ENCODE measurements at regions not wholly inside any gene's neighbourhood (a gene's known extent, or its start where the extent isn't known, plus 50 kb on each side); places are given as distances from the start of the nearest gene placed in this dataset.

DNA sequence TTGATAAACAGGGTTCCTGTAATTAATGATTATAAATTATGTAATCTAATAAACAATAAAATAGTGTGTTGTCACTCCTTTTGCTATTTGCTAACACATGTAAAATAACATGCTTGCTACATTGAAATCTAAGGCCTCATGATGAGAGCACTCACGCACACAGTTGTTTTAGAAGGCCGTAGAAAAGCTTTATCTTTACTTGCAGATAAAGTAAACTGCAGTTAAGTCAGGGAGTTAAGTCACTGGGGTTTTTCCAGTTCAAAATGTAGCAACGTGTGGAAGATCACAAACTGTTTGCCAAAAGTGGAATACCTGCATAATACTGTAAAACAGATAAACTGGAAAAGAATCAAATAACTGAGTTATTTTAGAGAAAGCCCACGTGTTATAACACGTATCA, 187.3 kb upstream of the PACRGL start (continued):
- TF ChIP-seq, protein P1, sequence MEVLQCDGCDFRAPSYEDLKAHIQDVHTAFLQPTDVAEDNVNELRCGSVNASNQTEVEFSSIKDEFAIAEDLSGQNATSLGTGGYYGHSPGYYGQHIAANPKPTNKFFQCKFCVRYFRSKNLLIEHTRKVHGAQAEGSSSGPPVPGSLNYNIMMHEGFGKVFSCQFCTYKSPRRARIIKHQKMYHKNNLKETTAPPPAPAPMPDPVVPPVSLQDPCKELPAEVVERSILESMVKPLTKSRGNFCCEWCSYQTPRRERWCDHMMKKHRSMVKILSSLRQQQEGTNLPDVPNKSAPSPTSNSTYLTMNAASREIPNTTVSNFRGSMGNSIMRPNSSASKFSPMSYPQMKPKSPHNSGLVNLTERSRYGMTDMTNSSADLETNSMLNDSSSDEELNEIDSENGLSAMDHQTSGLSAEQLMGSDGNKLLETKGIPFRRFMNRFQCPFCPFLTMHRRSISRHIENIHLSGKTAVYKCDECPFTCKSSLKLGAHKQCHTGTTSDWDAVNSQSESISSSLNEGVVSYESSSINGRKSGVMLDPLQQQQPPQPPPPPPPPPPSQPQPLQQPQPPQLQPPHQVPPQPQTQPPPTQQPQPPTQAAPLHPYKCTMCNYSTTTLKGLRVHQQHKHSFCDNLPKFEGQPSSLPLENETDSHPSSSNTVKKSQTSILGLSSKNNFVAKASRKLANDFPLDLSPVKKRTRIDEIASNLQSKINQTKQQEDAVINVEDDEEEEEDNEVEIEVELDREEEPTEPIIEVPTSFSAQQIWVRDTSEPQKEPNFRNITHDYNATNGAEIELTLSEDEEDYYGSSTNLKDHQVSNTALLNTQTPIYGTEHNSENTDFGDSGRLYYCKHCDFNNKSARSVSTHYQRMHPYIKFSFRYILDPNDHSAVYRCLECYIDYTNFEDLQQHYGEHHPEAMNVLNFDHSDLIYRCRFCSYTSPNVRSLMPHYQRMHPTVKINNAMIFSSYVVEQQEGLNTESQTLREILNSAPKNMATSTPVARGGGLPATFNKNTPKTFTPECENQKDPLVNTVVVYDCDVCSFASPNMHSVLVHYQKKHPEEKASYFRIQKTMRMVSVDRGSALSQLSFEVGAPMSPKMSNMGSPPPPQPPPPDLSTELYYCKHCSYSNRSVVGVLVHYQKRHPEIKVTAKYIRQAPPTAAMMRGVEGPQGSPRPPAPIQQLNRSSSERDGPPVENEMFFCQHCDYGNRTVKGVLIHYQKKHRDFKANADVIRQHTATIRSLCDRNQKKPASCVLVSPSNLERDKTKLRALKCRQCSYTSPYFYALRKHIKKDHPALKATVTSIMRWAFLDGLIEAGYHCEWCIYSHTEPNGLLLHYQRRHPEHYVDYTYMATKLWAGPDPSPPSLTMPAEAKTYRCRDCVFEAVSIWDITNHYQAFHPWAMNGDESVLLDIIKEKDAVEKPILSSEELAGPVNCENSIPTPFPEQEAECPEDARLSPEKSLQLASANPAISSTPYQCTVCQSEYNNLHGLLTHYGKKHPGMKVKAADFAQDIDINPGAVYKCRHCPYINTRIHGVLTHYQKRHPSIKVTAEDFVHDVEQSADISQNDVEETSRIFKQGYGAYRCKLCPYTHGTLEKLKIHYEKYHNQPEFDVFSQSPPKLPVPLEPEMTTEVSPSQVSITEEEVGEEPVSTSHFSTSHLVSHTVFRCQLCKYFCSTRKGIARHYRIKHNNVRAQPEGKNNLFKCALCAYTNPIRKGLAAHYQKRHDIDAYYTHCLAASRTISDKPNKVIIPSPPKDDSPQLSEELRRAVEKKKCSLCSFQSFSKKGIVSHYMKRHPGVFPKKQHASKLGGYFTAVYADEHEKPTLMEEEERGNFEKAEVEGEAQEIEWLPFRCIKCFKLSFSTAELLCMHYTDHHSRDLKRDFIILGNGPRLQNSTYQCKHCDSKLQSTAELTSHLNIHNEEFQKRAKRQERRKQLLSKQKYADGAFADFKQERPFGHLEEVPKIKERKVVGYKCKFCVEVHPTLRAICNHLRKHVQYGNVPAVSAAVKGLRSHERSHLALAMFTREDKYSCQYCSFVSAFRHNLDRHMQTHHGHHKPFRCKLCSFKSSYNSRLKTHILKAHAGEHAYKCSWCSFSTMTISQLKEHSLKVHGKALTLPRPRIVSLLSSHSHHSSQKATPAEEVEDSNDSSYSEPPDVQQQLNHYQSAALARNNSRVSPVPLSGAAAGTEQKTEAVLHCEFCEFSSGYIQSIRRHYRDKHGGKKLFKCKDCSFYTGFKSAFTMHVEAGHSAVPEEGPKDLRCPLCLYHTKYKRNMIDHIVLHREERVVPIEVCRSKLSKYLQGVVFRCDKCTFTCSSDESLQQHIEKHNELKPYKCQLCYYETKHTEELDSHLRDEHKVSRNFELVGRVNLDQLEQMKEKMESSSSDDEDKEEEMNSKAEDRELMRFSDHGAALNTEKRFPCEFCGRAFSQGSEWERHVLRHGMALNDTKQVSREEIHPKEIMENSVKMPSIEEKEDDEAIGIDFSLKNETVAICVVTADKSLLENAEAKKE (CRISPR knock-in tag; IDR thresholded peaks at IDR 0.05), result no peak
- TF ChIP-seq, protein P2, sequence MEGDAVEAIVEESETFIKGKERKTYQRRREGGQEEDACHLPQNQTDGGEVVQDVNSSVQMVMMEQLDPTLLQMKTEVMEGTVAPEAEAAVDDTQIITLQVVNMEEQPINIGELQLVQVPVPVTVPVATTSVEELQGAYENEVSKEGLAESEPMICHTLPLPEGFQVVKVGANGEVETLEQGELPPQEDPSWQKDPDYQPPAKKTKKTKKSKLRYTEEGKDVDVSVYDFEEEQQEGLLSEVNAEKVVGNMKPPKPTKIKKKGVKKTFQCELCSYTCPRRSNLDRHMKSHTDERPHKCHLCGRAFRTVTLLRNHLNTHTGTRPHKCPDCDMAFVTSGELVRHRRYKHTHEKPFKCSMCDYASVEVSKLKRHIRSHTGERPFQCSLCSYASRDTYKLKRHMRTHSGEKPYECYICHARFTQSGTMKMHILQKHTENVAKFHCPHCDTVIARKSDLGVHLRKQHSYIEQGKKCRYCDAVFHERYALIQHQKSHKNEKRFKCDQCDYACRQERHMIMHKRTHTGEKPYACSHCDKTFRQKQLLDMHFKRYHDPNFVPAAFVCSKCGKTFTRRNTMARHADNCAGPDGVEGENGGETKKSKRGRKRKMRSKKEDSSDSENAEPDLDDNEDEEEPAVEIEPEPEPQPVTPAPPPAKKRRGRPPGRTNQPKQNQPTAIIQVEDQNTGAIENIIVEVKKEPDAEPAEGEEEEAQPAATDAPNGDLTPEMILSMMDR (conservative IDR thresholded peaks at IDR 0.05; ENCODE audit: low read depth in 2 of 2), result no peak

DNA sequence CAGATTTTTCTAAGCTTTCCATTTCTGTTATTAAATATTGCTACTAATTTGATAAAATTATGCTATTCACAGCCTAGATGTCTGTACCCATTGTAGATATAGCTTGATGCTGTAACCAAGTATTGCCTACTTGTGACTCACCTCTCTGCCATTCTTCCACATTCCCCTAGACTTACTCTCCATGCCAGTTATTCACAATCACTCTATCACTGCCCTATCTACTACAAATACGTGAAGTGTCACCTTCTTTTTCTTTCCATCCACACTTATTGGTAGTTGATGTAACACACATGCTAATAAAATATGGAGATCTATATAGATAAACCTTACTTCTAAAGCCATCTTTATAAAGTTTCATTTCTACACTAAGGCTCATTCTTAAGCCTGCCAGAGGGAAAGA, 179.4 kb upstream of the PACRGL start:
- no peak for ATAC-seq
- Mint-ChIP-seq H3K27me3 (ENCODE audit: insufficient read depth, low read depth, poor library complexity) (no peaks in the 10 kb centered on the region), H3K9me3 (no peaks in the 10 kb centered on the region), H3K4me1 (no peaks in the 10 kb centered on the region), H3K27ac (no peak overlapping the region), H3K36me3 (ENCODE audit: low read depth) (no peaks in the 10 kb centered on the region), H3K4me3 (no peak overlapping the region)
- DNase-seq (ENCODE audit: low spot score), result no peak
- Histone ChIP-seq H3K4me1 (ENCODE audit: insufficient read depth) (no peaks in the 10 kb centered on the region), H3K9me2 (ENCODE audit: insufficient read depth) (no peaks in the 10 kb centered on the region), H3F3A (replicated peaks; ENCODE audit: low read depth) (no peaks in the 10 kb centered on the region), H4K20me1 (replicated peaks; ENCODE audit: insufficient read depth) (no peaks in the 10 kb centered on the region), H3K27ac (ENCODE audit: low read depth) (no peak overlapping the region), H3K4me2 (no peak overlapping the region), H3K4me3 (no peak overlapping the region), H3K79me2 (replicated peaks; ENCODE audit: insufficient read depth) (no peaks in the 10 kb centered on the region), H2AFZ (no peak overlapping the region), H3K36me3 (ENCODE audit: insufficient read depth) (no peaks in the 10 kb centered on the region), H3K27me3 (ENCODE audit: insufficient read depth) (no peaks in the 10 kb centered on the region)
- TF ChIP-seq EZH2phosphoT487 (IDR thresholded peaks at IDR 0.05; ENCODE audit: unreplicated experiment) (no peak), EZH2 (IDR thresholded peaks at IDR 0.05; ENCODE audit: low read depth, unreplicated experiment) (no peak), ZNF331 (CRISPR knock-in tag; IDR thresholded peaks at IDR 0.05; ENCODE audit: low read depth) (no peak), JUNB (IDR thresholded peaks at IDR 0.05; ENCODE audit: unreplicated experiment) (no peak), CREB1 (CRISPR knock-in tag; IDR thresholded peaks at IDR 0.05; ENCODE audit: low read depth) (no peak), STAT1 (IDR thresholded peaks at IDR 0.05; ENCODE audit: unreplicated experiment) (no peak), NANOG (IDR thresholded peaks at IDR 0.05; ENCODE audit: borderline replicate concordance) (no peak)
- TF ChIP-seq, protein P3, sequence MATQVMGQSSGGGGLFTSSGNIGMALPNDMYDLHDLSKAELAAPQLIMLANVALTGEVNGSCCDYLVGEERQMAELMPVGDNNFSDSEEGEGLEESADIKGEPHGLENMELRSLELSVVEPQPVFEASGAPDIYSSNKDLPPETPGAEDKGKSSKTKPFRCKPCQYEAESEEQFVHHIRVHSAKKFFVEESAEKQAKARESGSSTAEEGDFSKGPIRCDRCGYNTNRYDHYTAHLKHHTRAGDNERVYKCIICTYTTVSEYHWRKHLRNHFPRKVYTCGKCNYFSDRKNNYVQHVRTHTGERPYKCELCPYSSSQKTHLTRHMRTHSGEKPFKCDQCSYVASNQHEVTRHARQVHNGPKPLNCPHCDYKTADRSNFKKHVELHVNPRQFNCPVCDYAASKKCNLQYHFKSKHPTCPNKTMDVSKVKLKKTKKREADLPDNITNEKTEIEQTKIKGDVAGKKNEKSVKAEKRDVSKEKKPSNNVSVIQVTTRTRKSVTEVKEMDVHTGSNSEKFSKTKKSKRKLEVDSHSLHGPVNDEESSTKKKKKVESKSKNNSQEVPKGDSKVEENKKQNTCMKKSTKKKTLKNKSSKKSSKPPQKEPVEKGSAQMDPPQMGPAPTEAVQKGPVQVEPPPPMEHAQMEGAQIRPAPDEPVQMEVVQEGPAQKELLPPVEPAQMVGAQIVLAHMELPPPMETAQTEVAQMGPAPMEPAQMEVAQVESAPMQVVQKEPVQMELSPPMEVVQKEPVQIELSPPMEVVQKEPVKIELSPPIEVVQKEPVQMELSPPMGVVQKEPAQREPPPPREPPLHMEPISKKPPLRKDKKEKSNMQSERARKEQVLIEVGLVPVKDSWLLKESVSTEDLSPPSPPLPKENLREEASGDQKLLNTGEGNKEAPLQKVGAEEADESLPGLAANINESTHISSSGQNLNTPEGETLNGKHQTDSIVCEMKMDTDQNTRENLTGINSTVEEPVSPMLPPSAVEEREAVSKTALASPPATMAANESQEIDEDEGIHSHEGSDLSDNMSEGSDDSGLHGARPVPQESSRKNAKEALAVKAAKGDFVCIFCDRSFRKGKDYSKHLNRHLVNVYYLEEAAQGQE (IDR thresholded peaks at IDR 0.05; ENCODE audit: unreplicated experiment), result no peak

All from GM23338 (cell line).